HG03342 (cell line): ENCODE measurements at regions not wholly inside any gene's neighbourhood (a gene's known extent, or its start where the extent isn't known, plus 50 kb on each side); places are given as distances from the start of the nearest gene placed in this dataset.

Experiments
- ATAC-seq: cut with Tn5 transposase; IDR thresholded peaks from one replicate; pipeline ENCODE4 v1.9.1; 2021; ENCODE audit warnings: mild to moderate bottlenecking, moderate library complexity; ENCODE audit not compliant: unreplicated experiment

- ATAC-seq: no peak
These were observed 132.7 kb upstream of the RUNX3 start for GRCh38 chr1:25062621-25063255.

- ATAC-seq: no peak
These were observed 131.4 kb upstream of the RUNX3 start for GRCh38 chr1:25061261-25061995.

- ATAC-seq: no peak
These were observed 127.1 kb upstream of the RUNX3 start for GRCh38 chr1:25057188-25057587.

- no peak for ATAC-seq
These were observed 126.5 kb upstream of the RUNX3 start for GRCh38 chr1:25056536-25056935.

- no peak for ATAC-seq
These were observed 125.9 kb upstream of the RUNX3 start for GRCh38 chr1:25055961-25056360.

GRCh38 chr1:25055324-25055780, 125.3 kb upstream of the RUNX3 start:
- ATAC-seq: no peak

- ATAC-seq: no peak
These were observed 124.6 kb upstream of the RUNX3 start for GRCh38 chr1:25054526-25055323.

GRCh38 chr1:25053576-25054250, 123.6 kb upstream of the RUNX3 start:
- ATAC-seq: no peak

GRCh38 chr1:25051906-25052305, 121.8 kb upstream of the RUNX3 start:
- no peak for ATAC-seq

GRCh38 chr1:25051504-25051903, 121.4 kb upstream of the RUNX3 start:
- no peak for ATAC-seq

- no peak for ATAC-seq
These were observed 120.1 kb upstream of the RUNX3 start for GRCh38 chr1:25050165-25050564.

- ATAC-seq: no peak
These were observed 119.1 kb upstream of the RUNX3 start for GRCh38 chr1:25049190-25049589.

GRCh38 chr1:25048728-25049127, 118.7 kb upstream of the RUNX3 start:
- no peak for ATAC-seq

- no peak for ATAC-seq
These were observed 117.6 kb upstream of the RUNX3 start for GRCh38 chr1:25047506-25048240.

GRCh38 chr1:25046194-25046532, 116.1 kb upstream of the RUNX3 start:
- no peak for ATAC-seq

GRCh38 chr1:25045480-25046193, 115.6 kb upstream of the RUNX3 start:
- ATAC-seq: no peak

- no peak for ATAC-seq
These were observed 113.1 kb upstream of the RUNX3 start for GRCh38 chr1:25043228-25043580.

- no peak for ATAC-seq
These were observed 112.5 kb upstream of the RUNX3 start for GRCh38 chr1:25042331-25043227.

- ATAC-seq: no peak
These were observed 111.8 kb upstream of the RUNX3 start for GRCh38 chr1:25041916-25042315.
